Uterus (tissue), 3 donors: ENCODE measurements at regions not wholly inside any gene's neighbourhood (a gene's known extent, or its start where the extent isn't known, plus 50 kb on each side); places are given as distances from the start of the nearest gene placed in this dataset. TPM values are rescaled to one million over a fixed set of nuclear protein-coding genes. Genes with fewer than 3 reads are reported as not detected.
"Not testable (repeated sequence)": the region's sequence is repeated elsewhere in the genome, so short reads cannot be mapped to it uniquely, and the experiment has no call there.

ENCODE experiments used
- DNase-seq, 2 donors: peaks; one replicate each; pipeline ENCODE4 v3.0.0-alpha.2; 2019 to 2020
- H3K27ac ChIP-seq, 2 donors: fragments of 200-600 bp; sonication (generic); 1 replicate in 1 of 2; 2 replicates in 1 of 2; pipeline ENCODE4 v1.5.1; 2016 to 2018
- H3K27me3 ChIP-seq, 2 donors: fragments of 200-600 bp; sonication (generic); one replicate each; pipeline ENCODE4 v1.5.1; 2018 to 2019; ENCODE audit warnings: control low read depth in 1 of 2
- H3K36me3 ChIP-seq, 2 donors: fragments of 200-600 bp; sonication (generic); one replicate each; pipeline ENCODE4 v1.5.1; 2019; ENCODE audit warnings: control low read depth in 1 of 2
- H3K4me1 ChIP-seq, 2 donors: fragments of 200-600 bp; sonication (generic); one replicate each; pipeline ENCODE4 v1.5.1; 2018 to 2019; ENCODE audit warnings: control low read depth in 1 of 2
- H3K4me3 ChIP-seq, 2 donors: fragments of 200-600 bp; sonication (generic); 1 replicate in 1 of 2; 2 replicates in 1 of 2; pipeline ENCODE4 v1.5.1; 2018 to 2019; ENCODE audit warnings: mild to moderate bottlenecking in 1 of 2
- H3K9me3 ChIP-seq, 2 donors: fragments of 200-600 bp; sonication (generic); one replicate each; pipeline ENCODE4 v1.5.1; 2019; ENCODE audit warnings: control low read depth in 1 of 2
- intact Hi-C: fragments of 100-400 bp; cut with DNase I; formaldehyde crosslinking; loops from one replicate; pipeline ENCODE4 v1.15.1; 2023; ENCODE audit warnings: low total_unique reads
- small RNA-seq: library from RNA; depleted of rRNA; stranded (forward); fragments of <200 nt; gene quantifications from one replicate; pipeline ENCODE3, GENCODE V24; 2016
- donor health status: DM: yes; HTN: yes; CAD: no.

GRCh38 chr22:15880926-15881325 lies 191.1 kb downstream of the POTEH start:
- H3K9me3 ChIP-seq, H3K27me3 ChIP-seq, intact Hi-C loops, H3K4me3 ChIP-seq, H3K4me1 ChIP-seq, DNase-seq, H3K27ac ChIP-seq, H3K36me3 ChIP-seq: not testable (repeated sequence)

GRCh38 chr22:15904326-15904725 lies 214.5 kb downstream of the POTEH start:
- H3K4me1 ChIP-seq, DNase-seq, H3K9me3 ChIP-seq, intact Hi-C loops, H3K27ac ChIP-seq, H3K4me3 ChIP-seq, H3K36me3 ChIP-seq, H3K27me3 ChIP-seq: not testable (repeated sequence)

GRCh38 chr22:15911704-15912103 lies 221.9 kb downstream of the POTEH start:
- H3K4me1 ChIP-seq, DNase-seq, H3K4me3 ChIP-seq, H3K27ac ChIP-seq, intact Hi-C loops, H3K9me3 ChIP-seq, H3K36me3 ChIP-seq, H3K27me3 ChIP-seq: not testable (repeated sequence)

GRCh38 chr22:15919120-15919519 lies 229.3 kb downstream of the POTEH start:
- intact Hi-C loops, DNase-seq, H3K4me1 ChIP-seq, H3K36me3 ChIP-seq, H3K27me3 ChIP-seq, H3K9me3 ChIP-seq, H3K4me3 ChIP-seq, H3K27ac ChIP-seq: not testable (repeated sequence)

- intact Hi-C loops, H3K36me3 ChIP-seq, H3K9me3 ChIP-seq, H3K27ac ChIP-seq, H3K4me1 ChIP-seq, H3K4me3 ChIP-seq, DNase-seq, H3K27me3 ChIP-seq: not testable (repeated sequence)
Observed at GRCh38 chr22:15920941-15921340, 231.1 kb downstream of the POTEH start.

GRCh38 chr22:15922132-15922531 lies 232.3 kb downstream of the POTEH start:
- DNase-seq, H3K4me1 ChIP-seq, H3K36me3 ChIP-seq, H3K27me3 ChIP-seq, intact Hi-C loops, H3K27ac ChIP-seq, H3K9me3 ChIP-seq, H3K4me3 ChIP-seq: not testable (repeated sequence)

GRCh38 chr22:15922666-15923065 lies 232.8 kb downstream of the POTEH start:
- H3K27me3 ChIP-seq, intact Hi-C loops, H3K4me1 ChIP-seq, H3K4me3 ChIP-seq, H3K36me3 ChIP-seq, DNase-seq, H3K27ac ChIP-seq, H3K9me3 ChIP-seq: not testable (repeated sequence)

- H3K9me3 ChIP-seq, H3K27me3 ChIP-seq, H3K4me3 ChIP-seq, DNase-seq, H3K27ac ChIP-seq, H3K36me3 ChIP-seq, intact Hi-C loops, H3K4me1 ChIP-seq: not testable (repeated sequence)
Observed at GRCh38 chr22:15924820-15925219, 235.0 kb downstream of the POTEH start.

- H3K27me3 ChIP-seq, H3K4me1 ChIP-seq, DNase-seq, H3K9me3 ChIP-seq, H3K4me3 ChIP-seq, H3K27ac ChIP-seq, H3K36me3 ChIP-seq, intact Hi-C loops: not testable (repeated sequence)
Observed at GRCh38 chr22:15927172-15927571, 237.3 kb downstream of the POTEH start.

Small RNA genes in the stretch of these regions (small RNA-seq; reads per million reads assigned to genes)
- not detected for gene AP000522.1
